Mesodermal cell (in vitro differentiated cells): ENCODE measurements at regions not wholly inside any gene's neighbourhood (a gene's known extent, or its start where the extent isn't known, plus 50 kb on each side); places are given as distances from the start of the nearest gene placed in this dataset.

Source experiments
- H3K27ac ChIP-seq: 2 replicates; pipeline ENCODE4 v1.7.0; 2013; ENCODE audit warnings: mild to moderate bottlenecking, low read depth, low read length, moderate library complexity; ENCODE audit not compliant: severe bottlenecking
- H3K36me3 ChIP-seq: 2 replicates; pipeline ENCODE4 v1.7.1; 2013; ENCODE audit warnings: mild to moderate bottlenecking, low read length, moderate library complexity; ENCODE audit not compliant: control insufficient read depth, insufficient read depth
- H3K4me1 ChIP-seq: one replicate; pipeline ENCODE4 v1.7.1; 2013; ENCODE audit warnings: mild to moderate bottlenecking, low read length; ENCODE audit not compliant: insufficient read depth, control insufficient read depth, poor library complexity, severe bottlenecking
- H3K4me3 ChIP-seq: 2 replicates; pipeline ENCODE4 v1.7.0; 2013; ENCODE audit warnings: low read length, control low read depth, mild to moderate bottlenecking; ENCODE audit not compliant: insufficient read depth, poor library complexity, severe bottlenecking; ENCODE audit errors: extremely low read depth
- H3K9me3 ChIP-seq: 2 replicates; pipeline ENCODE4 v1.7.1; 2013; ENCODE audit warnings: mild to moderate bottlenecking, low read length, moderate library complexity; ENCODE audit not compliant: control insufficient read depth
- WGBS, 2 experiments: methylation state at CpG; one replicate each; pipeline ENCODE4 v1.1.5; 2013; ENCODE audit warnings: missing lambda C conversion rate in 2 of 2; ENCODE audit not compliant: insufficient coverage in 2 of 2; 5-methylcytosine and 5-hydroxymethylcytosine counted together

- Histone ChIP-seq H3K4me3 (no peak overlapping the region), H3K4me1 (no peaks in the 10 kb centered on the region), H3K36me3 (no peaks in the 10 kb centered on the region), H3K27ac (no peak overlapping the region), H3K9me3 (no peaks in the 10 kb centered on the region)
- 90 to 94% methylated on average over 2 of the region's 3 CpGs for WGBS, 2 experiments
These were observed 365.0 kb downstream of the SEMA3D start for GRCh38 chr7:84821671-84822534.

GRCh38 chr7:84820481-84820880 lies 366.4 kb downstream of the SEMA3D start:
- H3K4me1 ChIP-seq: no peaks in the 10 kb centered on the region
- no peak overlapping the region for H3K27ac ChIP-seq
- no peaks in the 10 kb centered on the region for H3K9me3 ChIP-seq
- 0% methylated on average over 1 of the region's 2 CpGs; no CpG with 5 or more reads in 1 of the 2 experiments for WGBS, 2 experiments
- no peak overlapping the region for H3K4me3 ChIP-seq
- H3K36me3 ChIP-seq: no peaks in the 10 kb centered on the region

- H3K4me1 ChIP-seq: no peaks in the 10 kb centered on the region
- 75% methylated on average over 1 of the region's 1 CpG; no CpG with 5 or more reads in 1 of the 2 experiments for WGBS, 2 experiments
- H3K9me3 ChIP-seq: no peaks in the 10 kb centered on the region
- H3K27ac ChIP-seq: no peak overlapping the region
- no peaks in the 10 kb centered on the region for H3K36me3 ChIP-seq
- no peak overlapping the region for H3K4me3 ChIP-seq
These were observed 369.8 kb downstream of the SEMA3D start for GRCh38 chr7:84817016-84817415.

GRCh38 chr7:84813376-84813775 lies 373.5 kb downstream of the SEMA3D start:
- WGBS, 2 experiments: 17 to 71% methylated on average over 1 to 2 of the region's 2 CpGs
- no peaks in the 10 kb centered on the region for H3K4me1 ChIP-seq
- no peak overlapping the region for H3K27ac ChIP-seq

GRCh38 chr7:84812021-84812420 lies 374.8 kb downstream of the SEMA3D start:
- Histone ChIP-seq H3K36me3 (no peaks in the 10 kb centered on the region), H3K4me3 (no peak overlapping the region), H3K9me3 (no peaks in the 10 kb centered on the region), H3K27ac (no peak overlapping the region), H3K4me1 (no peaks in the 10 kb centered on the region)
- WGBS, 2 experiments: 82 to 83% methylated on average over 2 of the region's 2 CpGs

More at GRCh38 chr7:84813376-84813775, 373.5 kb downstream of the SEMA3D start:
- Histone ChIP-seq H3K4me3 (no peak overlapping the region), H3K36me3 (no peaks in the 10 kb centered on the region), H3K9me3 (no peaks in the 10 kb centered on the region)

GRCh38 chr7:84811362-84811761 lies 375.5 kb downstream of the SEMA3D start:
- no peaks in the 10 kb centered on the region for H3K4me1 ChIP-seq
- H3K9me3 ChIP-seq: no peaks in the 10 kb centered on the region
- H3K27ac ChIP-seq: no peak overlapping the region
- H3K36me3 ChIP-seq: no peaks in the 10 kb centered on the region
- H3K4me3 ChIP-seq: no peak overlapping the region
- 80% methylated on average over 1 of the region's 1 CpG; no CpG with 5 or more reads in 1 of the 2 experiments for WGBS, 2 experiments

GRCh38 chr7:84809877-84810276 lies 377.0 kb downstream of the SEMA3D start:
- Histone ChIP-seq H3K4me1 (no peaks in the 10 kb centered on the region), H3K4me3 (no peak overlapping the region), H3K36me3 (no peaks in the 10 kb centered on the region), H3K27ac (no peak overlapping the region), H3K9me3 (no peaks in the 10 kb centered on the region)
- 88 to 100% methylated on average over 1 of the region's 1 CpG for WGBS, 2 experiments

- no peak overlapping the region for H3K27ac ChIP-seq
- H3K4me3 ChIP-seq: no peak overlapping the region
- WGBS, 2 experiments: no CpG with 5 or more reads among the region's 3 CpGs
These were observed 382.9 kb downstream of the SEMA3D start for GRCh38 chr7:84803979-84804378.

GRCh38 chr7:84801396-84801795 lies 385.5 kb downstream of the SEMA3D start:
- Histone ChIP-seq H3K4me3 (no peak overlapping the region), H3K36me3 (no peaks in the 10 kb centered on the region), H3K9me3 (no peaks in the 10 kb centered on the region), H3K27ac (no peak overlapping the region), H3K4me1 (no peaks in the 10 kb centered on the region)

More at GRCh38 chr7:84803979-84804378, 382.9 kb downstream of the SEMA3D start:
- H3K9me3 ChIP-seq: no peaks in the 10 kb centered on the region
- H3K4me1 ChIP-seq: no peaks in the 10 kb centered on the region
- no peaks in the 10 kb centered on the region for H3K36me3 ChIP-seq

GRCh38 chr7:84800846-84801245 lies 386.0 kb downstream of the SEMA3D start:
- H3K36me3 ChIP-seq: no peaks in the 10 kb centered on the region
- H3K9me3 ChIP-seq: no peaks in the 10 kb centered on the region
- no peak overlapping the region for H3K27ac ChIP-seq
- no peaks in the 10 kb centered on the region for H3K4me1 ChIP-seq
- H3K4me3 ChIP-seq: no peak overlapping the region
- 90 to 100% methylated on average over 1 of the region's 1 CpG for WGBS, 2 experiments

GRCh38 chr7:84799106-84799505 lies 387.8 kb downstream of the SEMA3D start:
- H3K36me3 ChIP-seq: no peaks in the 10 kb centered on the region
- WGBS, 2 experiments: no CpG with 5 or more reads among the region's 4 CpGs
- H3K4me1 ChIP-seq: no peaks in the 10 kb centered on the region
- H3K27ac ChIP-seq: no peak overlapping the region
- peaks cover 3% of the 10 kb centered on the region for H3K9me3 ChIP-seq
- H3K4me3 ChIP-seq: no peak overlapping the region
